H9 (cell line): ENCODE measurements at regions not wholly inside any gene's neighbourhood (a gene's known extent, or its start where the extent isn't known, plus 50 kb on each side); places are given as distances from the start of the nearest gene placed in this dataset.

Experiments used
- DNase-seq: peaks from one replicate; pipeline ENCODE4 v3.0.0-alpha.2; 2017
- H2AFZ ChIP-seq: one replicate; pipeline ENCODE4 v1.6.1; 2013; ENCODE audit warnings: mild to moderate bottlenecking, low read length, control low read depth, moderate library complexity
- H2AK5ac ChIP-seq: 2 replicates; pipeline ENCODE4 v1.6.1; 2013; ENCODE audit warnings: low read length, control low read depth, mixed read lengths; ENCODE audit not compliant: insufficient read length
- H2BK120ac ChIP-seq: one replicate; pipeline ENCODE4 v1.6.1; 2013; ENCODE audit warnings: low read depth, mild to moderate bottlenecking, low read length, control low read depth, inconsistent platforms; ENCODE audit not compliant: poor library complexity, severe bottlenecking
- H2BK12ac ChIP-seq: 2 replicates; pipeline ENCODE4 v1.6.1; 2013; ENCODE audit warnings: low read length, control low read depth, mixed read lengths, low read depth; ENCODE audit not compliant: insufficient read length
- H2BK15ac ChIP-seq: 2 replicates; pipeline ENCODE4 v1.6.1; 2013; ENCODE audit warnings: low read depth, low read length, control low read depth
- H2BK20ac ChIP-seq: one replicate; pipeline ENCODE4 v1.6.1; 2013; ENCODE audit warnings: low read depth, mild to moderate bottlenecking, low read length, control low read depth, inconsistent platforms; ENCODE audit not compliant: poor library complexity, severe bottlenecking
- H2BK5ac ChIP-seq: 2 replicates; pipeline ENCODE4 v1.6.1; 2013; ENCODE audit warnings: low read length, control low read depth, mixed read lengths; ENCODE audit not compliant: insufficient read length
- H3K14ac ChIP-seq: 2 replicates; pipeline ENCODE4 v1.6.1; 2013; ENCODE audit warnings: low read length, control low read depth; ENCODE audit not compliant: insufficient read depth
- H3K18ac ChIP-seq: 2 replicates; pipeline ENCODE4 v1.6.1; 2013; ENCODE audit warnings: low read depth, mild to moderate bottlenecking, mixed read lengths, low read length, control low read depth; ENCODE audit not compliant: insufficient read length
- H3K23ac ChIP-seq: 2 replicates; pipeline ENCODE4 v1.6.1; 2013; ENCODE audit warnings: low read length, control low read depth, mixed read lengths, low read depth; ENCODE audit not compliant: insufficient read length
- H3K23me2 ChIP-seq: 2 replicates; pipeline ENCODE4 v1.6.1; 2013; ENCODE audit warnings: low read depth, mild to moderate bottlenecking, mixed read lengths, low read length, control low read depth; ENCODE audit not compliant: insufficient read length, poor library complexity, severe bottlenecking
- H3K27ac ChIP-seq: 2 replicates; pipeline ENCODE4 v1.5.1; 2013; ENCODE audit warnings: low read length, control low read depth, mixed read lengths, low read depth; ENCODE audit not compliant: insufficient read length
- H3K27me3 ChIP-seq: 2 replicates; pipeline ENCODE4 v1.6.1; 2013; ENCODE audit warnings: low read length, control low read depth, inconsistent platforms; ENCODE audit not compliant: insufficient read depth
- H3K4ac ChIP-seq: 2 replicates; pipeline ENCODE4 v1.6.1; 2013; ENCODE audit warnings: low read depth, mild to moderate bottlenecking, control low read depth, inconsistent platforms, low read length, moderate library complexity
- H3K4me1 ChIP-seq: 2 replicates; pipeline ENCODE4 v1.6.1; 2013; ENCODE audit warnings: low read length, control low read depth, inconsistent platforms; ENCODE audit not compliant: insufficient read depth
- H3K4me2 ChIP-seq: 2 replicates; pipeline ENCODE4 v1.6.1; 2013; ENCODE audit warnings: low read length, control low read depth, mixed read lengths; ENCODE audit not compliant: insufficient read length, insufficient read depth
- H3K56ac ChIP-seq: 2 replicates; pipeline ENCODE4 v1.6.1; 2013; ENCODE audit warnings: low read depth, mild to moderate bottlenecking, mixed read lengths, low read length, control low read depth; ENCODE audit not compliant: insufficient read length
- H3K79me1 ChIP-seq: 2 replicates; pipeline ENCODE4 v1.6.1; 2013; ENCODE audit warnings: low read depth, mild to moderate bottlenecking, moderate library complexity, low read length, control low read depth, inconsistent platforms; ENCODE audit not compliant: insufficient read depth, poor library complexity, severe bottlenecking
- H3K79me2 ChIP-seq: 2 replicates; pipeline ENCODE4 v1.6.1; 2013; ENCODE audit warnings: low read length, control low read depth, inconsistent platforms; ENCODE audit not compliant: insufficient read depth
- H3K9ac ChIP-seq: 2 replicates; pipeline ENCODE4 v1.6.1; 2013; ENCODE audit warnings: low read length, control low read depth, mixed read lengths; ENCODE audit not compliant: insufficient read length; ENCODE audit errors: extremely low read depth
- H3K9me3 ChIP-seq: one replicate; pipeline ENCODE4 v1.6.1; 2013; ENCODE audit warnings: low read depth, low read length, inconsistent platforms; ENCODE audit not compliant: control insufficient read depth
- H3T11ph ChIP-seq: one replicate; pipeline ENCODE4 v1.6.1; 2013; ENCODE audit warnings: mild to moderate bottlenecking, low read length, control low read depth, inconsistent platforms
- H4K20me1 ChIP-seq: one replicate; pipeline ENCODE4 v1.6.1; 2013; ENCODE audit not compliant: control insufficient read depth, insufficient read length, insufficient read depth
- H4K5ac ChIP-seq: 2 replicates; pipeline ENCODE4 v1.6.1; 2013; ENCODE audit warnings: low read depth, mild to moderate bottlenecking, mixed read lengths, low read length, control low read depth; ENCODE audit not compliant: insufficient read length
- H4K8ac ChIP-seq: replicated peaks from 2 replicates; pipeline ENCODE4 v1.6.1; 2013; ENCODE audit warnings: low read length, control low read depth, mixed read lengths, low read depth; ENCODE audit not compliant: insufficient read length
- H4K91ac ChIP-seq: 2 replicates; pipeline ENCODE4 v1.6.1; 2013; ENCODE audit warnings: low read depth, mild to moderate bottlenecking, moderate library complexity, mixed read lengths, low read length, control low read depth; ENCODE audit not compliant: insufficient read length
- H3K27ac Mint-ChIP-seq, 3 experiments: 2 replicates in 2 of 3; 3 replicates in 1 of 3; pipeline ENCODE4 v1.8.0; 2020 to 2021; ENCODE audit warnings: mixed read lengths in 3 of 3, mild to moderate bottlenecking in 1 of 3, moderate library complexity in 1 of 3
- H3K27me3 Mint-ChIP-seq: 2 replicates; pipeline ENCODE4 v1.8.0; 2021; ENCODE audit warnings: low read depth, mild to moderate bottlenecking, moderate library complexity, mixed read lengths
- H3K36me3 Mint-ChIP-seq, 3 experiments: 2 replicates in 2 of 3; 3 replicates in 1 of 3; pipeline ENCODE4 v1.8.0; 2020 to 2021; ENCODE audit warnings: low read depth in 3 of 3, mixed read lengths in 3 of 3; ENCODE audit not compliant: insufficient read depth in 1 of 3
- H3K4me1 Mint-ChIP-seq, 2 experiments: 2 replicates each; pipeline ENCODE4 v1.8.0; 2020; ENCODE audit warnings: mixed read lengths in 2 of 2
- H3K4me3 Mint-ChIP-seq, 2 experiments: 2 replicates in 1 of 2; 3 replicates in 1 of 2; pipeline ENCODE4 v1.8.0; 2020 to 2021; ENCODE audit warnings: mild to moderate bottlenecking in 2 of 2, mixed read lengths in 2 of 2, moderate library complexity in 1 of 2
- H3K9me3 Mint-ChIP-seq, 2 experiments: 2 replicates in 1 of 2; 3 replicates in 1 of 2; pipeline ENCODE4 v1.8.0; 2020; ENCODE audit warnings: mild to moderate bottlenecking in 2 of 2, mixed read lengths in 2 of 2, moderate library complexity in 1 of 2
- CTCF ChIP-seq: fragments of 200-600 bp; sonication (generic); conservative IDR thresholded peaks from 3 replicates; pipeline ENCODE4 v1.8.0; 2021; ENCODE audit warnings: antibody characterized with exemption, mild to moderate bottlenecking
- WGBS: extraction: QIAGEN DNeasy Blood & Tissue Kit; methylation state at CpG from one replicate; pipeline ENCODE4 v1.1.7; 2013; ENCODE audit warnings: missing lambda C conversion rate, low lambda C conversion rate, mixed read lengths; ENCODE audit not compliant: insufficient read length; ENCODE audit errors: extremely low coverage; 5-methylcytosine and 5-hydroxymethylcytosine counted together

- Histone ChIP-seq H3K23me2 (no peaks in the 10 kb centered on the region), H3K23ac (no peak overlapping the region), H4K5ac (no peak overlapping the region), H2BK120ac (no peak overlapping the region), H3K79me1 (no peaks in the 10 kb centered on the region), H2BK15ac (no peak overlapping the region), H3K9me3 (no peaks in the 10 kb centered on the region), H3K9ac (no peak overlapping the region), H2AFZ (no peak overlapping the region), H2BK12ac (no peak overlapping the region), H3K27me3 (no peaks in the 10 kb centered on the region), H3K4me1 (no peaks in the 10 kb centered on the region), H3K79me2 (no peaks in the 10 kb centered on the region), H3T11ph (no peak overlapping the region), H3K27ac (no peak overlapping the region), H3K56ac (no peak overlapping the region), H2BK20ac (no peak overlapping the region), H4K8ac (no peak overlapping the region), H3K4ac (no peak overlapping the region), H3K4me2 (no peak overlapping the region), H2AK5ac (no peak overlapping the region), H3K18ac (no peak overlapping the region), H3K14ac (no peak overlapping the region), H4K91ac (no peak overlapping the region), H2BK5ac (no peak overlapping the region), H4K20me1 (no peaks in the 10 kb centered on the region)
- no peaks in the 10 kb centered on the region for H3K36me3 Mint-ChIP-seq
- H3K27me3 Mint-ChIP-seq = no peaks in the 10 kb centered on the region; the same call in 1 of the 2 replicates
- no CpG with 5 or more reads among the region's 6 CpGs for WGBS
- TF ChIP-seq CTCF = no peak
- DNase-seq = no peak
- H3K4me3 Mint-ChIP-seq = no peak overlapping the region
- no peaks in the 10 kb centered on the region for H3K9me3 Mint-ChIP-seq
- peaks cover 6 to 10% of the 10 kb centered on the region in 2 experiments for H3K4me1 Mint-ChIP-seq
- no peak overlapping the region; a peak in 1 of 7 replicates for H3K27ac Mint-ChIP-seq
These were observed 133.6 kb upstream of the COL1A2 start for GRCh38 chr7:94261067-94261466.
